B cell (primary cell): ENCODE measurements at regions not wholly inside any gene's neighbourhood (a gene's known extent, or its start where the extent isn't known, plus 50 kb on each side); places are given as distances from the start of the nearest gene placed in this dataset.

Experiments
- ATAC-seq: fragments of 200-7000 bp; cut with Tn5 transposase; one replicate; pipeline ENCODE4 v1.10.0; 2021; ENCODE audit warnings: low read depth, mild to moderate bottlenecking, moderate number of reproducible peaks, moderate library complexity
- CTCF ChIA-PET: fragments of 350-600 bp; sonication (Branson Sonifier 250); formaldehyde crosslinking; loops from one replicate; lab custom pipeline; 2021; ENCODE audit warnings: antibody characterized with exemption, inconsistent platforms; lab: Charles Lee
- POLR2A ChIA-PET: fragments of 350-600 bp; sonication (Branson Sonifier 250); formaldehyde crosslinking; loops from one replicate; lab custom pipeline; 2021; ENCODE audit warnings: antibody characterized with exemption; lab: Charles Lee
- DNase-seq: peaks from one replicate; pipeline ENCODE4 v3.0.0; 2013
- H2AFZ ChIP-seq: 2 replicates; pipeline ENCODE4 v1.6.1; 2012; ENCODE audit warnings: mild to moderate bottlenecking, low read depth, low read length; ENCODE audit not compliant: insufficient read depth, poor library complexity, severe bottlenecking
- H3K27ac ChIP-seq, 2 donors: 1 replicate in 1 of 2; 2 replicates in 1 of 2; pipeline ENCODE4 v1.5.1; 2012 to 2013; ENCODE audit warnings: low read length in 2 of 2, mild to moderate bottlenecking in 2 of 2, moderate library complexity in 1 of 2
- H3K27me3 ChIP-seq, 4 experiments: fragments of 200-600 bp in 1 of 4; sonication (generic) in 1 of 4; replicated peaks in 1 of 4; 1 replicate in 2 of 4; 2 replicates in 2 of 4; pipeline versions ENCODE4 v1.6.1 to v1.7.0; 2013 to 2016; ENCODE audit warnings: low read length in 3 of 4, mild to moderate bottlenecking in 2 of 4, mixed read lengths in 1 of 4, moderate library complexity in 1 of 4; ENCODE audit not compliant: insufficient read depth in 4 of 4, control insufficient read depth in 3 of 4; ENCODE audit errors: control extremely low read depth in 1 of 4
- H3K36me3 ChIP-seq, 2 experiments: replicated peaks in 1 of 2; 1 replicate in 1 of 2; 2 replicates in 1 of 2; pipeline versions ENCODE4 v1.6.1 to v1.7.1; 2013; ENCODE audit warnings: low read length in 1 of 2; ENCODE audit not compliant: insufficient read depth in 2 of 2, control insufficient read depth in 1 of 2; ENCODE audit errors: control extremely low read depth in 1 of 2, extremely low read depth in 1 of 2
- H3K4me1 ChIP-seq, 2 donors: fragments of 200-600 bp in 1 of 2; sonication (generic) in 1 of 2; 1 replicate in 1 of 2; 2 replicates in 1 of 2; pipeline versions ENCODE4 v1.5.1 to v1.6.1; 2013 to 2017; ENCODE audit warnings: low read length in 2 of 2; ENCODE audit not compliant: control insufficient read depth in 2 of 2, insufficient read depth in 2 of 2
- H3K4me2 ChIP-seq: replicated peaks from 2 replicates; pipeline ENCODE3; 2012; ENCODE audit warnings: mild to moderate bottlenecking, low read depth, low read length; ENCODE audit not compliant: poor library complexity, severe bottlenecking
- H3K4me3 ChIP-seq, 5 experiments: fragments of 200-600 bp in 1 of 5; sonication (generic) in 1 of 5; 1 replicate in 3 of 5; 2 replicates in 2 of 5; pipeline versions ENCODE4 v1.5.1 to v1.7.0; 2011 to 2016; ENCODE audit warnings: low read length in 4 of 5, mild to moderate bottlenecking in 4 of 5, low read depth in 2 of 5, control low read depth in 1 of 5, moderate library complexity in 1 of 5; ENCODE audit not compliant: insufficient read depth in 1 of 5; ENCODE audit errors: control extremely low read depth in 1 of 5, extremely low read depth in 1 of 5
- H3K79me2 ChIP-seq: fragments of 200-600 bp; sonication (generic); one replicate; pipeline ENCODE4 v1.6.0; 2016; ENCODE audit warnings: low read length; ENCODE audit not compliant: control insufficient read depth, insufficient read depth
- H3K9ac ChIP-seq: fragments of 200-600 bp; sonication (generic); 2 replicates; pipeline ENCODE4 v1.6.1; 2017; ENCODE audit warnings: mild to moderate bottlenecking, low read length, moderate library complexity
- H3K9me3 ChIP-seq, 3 donors: one replicate each; pipeline versions ENCODE4 v1.6.1 to v1.7.1; 2013; ENCODE audit warnings: low read length in 2 of 3; ENCODE audit not compliant: control insufficient read depth in 2 of 3, insufficient read depth in 1 of 3; ENCODE audit errors: control extremely low read depth in 1 of 3
- H4K20me1 ChIP-seq: 2 replicates; pipeline ENCODE4 v1.6.0; 2012; ENCODE audit warnings: mild to moderate bottlenecking, low read length; ENCODE audit not compliant: insufficient read depth, control insufficient read depth, poor library complexity, severe bottlenecking
- H3K27ac Mint-ChIP-seq: one replicate; pipeline ENCODE4 v1.8.0; 2021; ENCODE audit warnings: mixed read lengths
- H3K27me3 Mint-ChIP-seq: one replicate; pipeline ENCODE4 v1.8.0; 2021; ENCODE audit warnings: mixed read lengths
- H3K4me1 Mint-ChIP-seq: one replicate; pipeline ENCODE4 v1.8.0; 2021; ENCODE audit warnings: mixed read lengths
- H3K4me3 Mint-ChIP-seq: one replicate; pipeline ENCODE4 v1.8.0; 2021; ENCODE audit warnings: mixed read lengths
- H3K9me3 Mint-ChIP-seq: one replicate; pipeline ENCODE4 v1.8.0; 2022; ENCODE audit warnings: mixed read lengths; ENCODE audit not compliant: insufficient read depth
- EZH2 ChIP-seq: IDR thresholded peaks from 2 replicates; pipeline ENCODE4 v1.6.1; 2012; ENCODE audit warnings: borderline replicate concordance, low read depth, mild to moderate bottlenecking, moderate library complexity, low read length; ENCODE audit not compliant: insufficient read depth, poor library complexity, severe bottlenecking
- WGBS: methylation state at CpG from one replicate; pipeline ENCODE4 v1.1.5; 2013; ENCODE audit warnings: missing lambda C conversion rate; ENCODE audit not compliant: insufficient coverage; 5-methylcytosine and 5-hydroxymethylcytosine counted together
- intact Hi-C: fragments of 100-400 bp; cut with micrococcal nuclease; formaldehyde crosslinking; loops from one replicate; pipeline ENCODE4 v1.10.0; 2022
- TF ChIP-seq, protein P1 (sequence below): fragments of 200-600 bp; IDR thresholded peaks from one replicate; pipeline ENCODE4 v1.8.0; 2022; ENCODE audit warnings: antibody characterized with exemption, mild to moderate bottlenecking

DNA sequence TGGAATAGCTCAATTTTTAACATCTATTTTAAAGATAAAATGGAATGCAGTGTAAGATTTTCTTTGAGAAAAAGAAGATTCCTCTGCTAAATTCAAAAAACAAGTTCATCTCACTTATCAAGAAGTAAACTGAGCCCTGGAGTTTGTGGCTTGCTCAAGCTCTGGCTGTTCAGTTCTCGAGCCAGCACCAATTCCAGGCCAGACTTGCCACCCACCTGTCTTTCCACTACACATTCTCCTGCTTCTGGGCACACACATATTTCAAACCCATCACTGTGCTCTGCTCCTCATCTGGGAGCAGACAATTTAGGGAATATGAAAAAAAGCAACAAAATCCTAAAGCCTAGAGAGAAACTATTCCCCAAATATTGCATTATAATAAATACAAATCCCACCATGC is 424.5 kb downstream of the ENC1 start:
- no peak overlapping the region for H2AFZ ChIP-seq
- no peak for TF ChIP-seq EZH2
- 100% methylated on average over 1 of the region's 1 CpG for WGBS
- ATAC-seq (no peak), DNase-seq (no peak)
- ChIA-PET CTCF (no interaction called here), POLR2A (no interaction called here)
- no peaks in the 10 kb centered on the region for H3K4me1 ChIP-seq
- Mint-ChIP-seq H3K4me1 (no peaks in the 10 kb centered on the region), H3K27me3 (no peaks in the 10 kb centered on the region), H3K9me3 (no peaks in the 10 kb centered on the region), H3K4me3 (no peak overlapping the region), H3K27ac (no peak overlapping the region)
- no peaks in the 10 kb centered on the region for H3K79me2 ChIP-seq
- no peaks in the 10 kb centered on the region for H3K9me3 ChIP-seq
- H4K20me1 ChIP-seq, result no peaks in the 10 kb centered on the region
- no peak overlapping the region for H3K4me2 ChIP-seq
- H3K9ac ChIP-seq, result no peak overlapping the region
- intact Hi-C loops, result loop anchor here (10.0 kb wide), 1 partner anchor 429 kb away; the partner anchor contains the start of gene ENC1
- H3K36me3 ChIP-seq, result no peaks in the 10 kb centered on the region
- no peak overlapping the region for H3K4me3 ChIP-seq
- H3K27ac ChIP-seq, result no peak overlapping the region
- H3K27me3 ChIP-seq, result no peaks in the 10 kb centered on the region

DNA sequence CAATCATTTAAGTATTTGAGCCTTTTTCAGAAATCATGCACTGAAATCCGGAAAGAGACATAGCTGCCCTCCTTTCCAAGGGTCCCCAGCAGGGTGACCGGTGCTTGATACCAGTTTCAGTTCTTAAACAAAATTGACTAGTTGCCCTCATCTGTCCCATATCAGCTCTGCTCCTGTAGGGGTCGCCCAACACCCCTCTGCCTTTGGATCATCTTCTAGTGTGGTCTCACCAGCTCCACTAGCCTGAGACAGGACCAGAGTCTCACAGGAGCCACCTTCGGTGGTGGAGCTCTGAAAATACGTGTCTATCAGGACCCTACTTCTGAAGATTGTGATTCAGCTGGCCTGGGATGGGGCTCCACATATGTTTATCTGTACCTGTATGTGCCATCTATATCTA is 428.2 kb downstream of the ENC1 start:
- peaks cover 3% of the 10 kb centered on the region for H3K27me3 Mint-ChIP-seq
- Histone ChIP-seq H3K9ac (no peak overlapping the region), H3K27ac (no peak overlapping the region), H3K9me3 (no peaks in the 10 kb centered on the region), H3K27me3 (no peaks in the 10 kb centered on the region), H3K36me3 (no peaks in the 10 kb centered on the region), H3K79me2 (no peaks in the 10 kb centered on the region), H3K4me2 (no peak overlapping the region), H3K4me1 (no peaks in the 10 kb centered on the region), H4K20me1 (no peaks in the 10 kb centered on the region), H3K4me3 (no peak overlapping the region), H2AFZ (no peak overlapping the region)
- CTCF ChIA-PET, result no interaction called here
- H3K27ac Mint-ChIP-seq, result no peak overlapping the region
- H3K4me3 Mint-ChIP-seq, result no peak overlapping the region
- TF ChIP-seq, protein P1, sequence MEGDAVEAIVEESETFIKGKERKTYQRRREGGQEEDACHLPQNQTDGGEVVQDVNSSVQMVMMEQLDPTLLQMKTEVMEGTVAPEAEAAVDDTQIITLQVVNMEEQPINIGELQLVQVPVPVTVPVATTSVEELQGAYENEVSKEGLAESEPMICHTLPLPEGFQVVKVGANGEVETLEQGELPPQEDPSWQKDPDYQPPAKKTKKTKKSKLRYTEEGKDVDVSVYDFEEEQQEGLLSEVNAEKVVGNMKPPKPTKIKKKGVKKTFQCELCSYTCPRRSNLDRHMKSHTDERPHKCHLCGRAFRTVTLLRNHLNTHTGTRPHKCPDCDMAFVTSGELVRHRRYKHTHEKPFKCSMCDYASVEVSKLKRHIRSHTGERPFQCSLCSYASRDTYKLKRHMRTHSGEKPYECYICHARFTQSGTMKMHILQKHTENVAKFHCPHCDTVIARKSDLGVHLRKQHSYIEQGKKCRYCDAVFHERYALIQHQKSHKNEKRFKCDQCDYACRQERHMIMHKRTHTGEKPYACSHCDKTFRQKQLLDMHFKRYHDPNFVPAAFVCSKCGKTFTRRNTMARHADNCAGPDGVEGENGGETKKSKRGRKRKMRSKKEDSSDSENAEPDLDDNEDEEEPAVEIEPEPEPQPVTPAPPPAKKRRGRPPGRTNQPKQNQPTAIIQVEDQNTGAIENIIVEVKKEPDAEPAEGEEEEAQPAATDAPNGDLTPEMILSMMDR, result no peak
- TF ChIP-seq EZH2, result no peak
- no peaks in the 10 kb centered on the region for H3K4me1 Mint-ChIP-seq
- no peak for DNase-seq
- POLR2A ChIA-PET, result no interaction called here
- H3K9me3 Mint-ChIP-seq, result no peaks in the 10 kb centered on the region
- 56% methylated on average over 5 of the region's 5 CpGs for WGBS
- ATAC-seq, result no peak
- intact Hi-C loops, result loop anchor here (10.0 kb wide), 1 partner anchor 432 kb away; the partner anchor contains the start of gene ENC1
